SJSA1 (cell line): ENCODE measurements at regions not wholly inside any gene's neighbourhood (a gene's known extent, or its start where the extent isn't known, plus 50 kb on each side); places are given as distances from the start of the nearest gene placed in this dataset.
"Not testable (repeated sequence)": the region's sequence is repeated elsewhere in the genome, so short reads cannot be mapped to it uniquely, and the experiment has no call there.

Experiments
- DNase-seq, 2 experiments: peaks; one replicate each; pipeline ENCODE4 v3.0.0-alpha.2; 2015 to 2020; ENCODE audit warnings: low spot score in 2 of 2, low read depth in 1 of 2
- H3K27ac ChIP-seq: fragments of 250-450 bp; sonication (Bioruptor Pico); 2 replicates; pipeline ENCODE4 v1.5.1; 2020; ENCODE audit warnings: mild to moderate bottlenecking, moderate library complexity
- H3K27me3 ChIP-seq: fragments of 250-450 bp; sonication (Bioruptor Pico); replicated peaks from 2 replicates; pipeline ENCODE4 v1.5.1; 2020; ENCODE audit warnings: mild to moderate bottlenecking, moderate library complexity
- H3K36me3 ChIP-seq: fragments of 250-450 bp; sonication (Bioruptor Pico); 2 replicates; pipeline ENCODE4 v1.5.1; 2020; ENCODE audit warnings: mild to moderate bottlenecking
- H3K4me1 ChIP-seq: fragments of 250-450 bp; sonication (Bioruptor Pico); replicated peaks from 2 replicates; pipeline ENCODE4 v1.6.1; 2021; ENCODE audit warnings: mild to moderate bottlenecking
- H3K4me3 ChIP-seq: fragments of 250-450 bp; sonication (Bioruptor Pico); 2 replicates; pipeline ENCODE4 v1.5.1; 2020; ENCODE audit warnings: mild to moderate bottlenecking
- H3K9me3 ChIP-seq: fragments of 250-450 bp; sonication (Bioruptor Pico); replicated peaks from 2 replicates; pipeline ENCODE4 v1.5.1; 2020; ENCODE audit warnings: mild to moderate bottlenecking

- no peak overlapping the region for H3K4me3 ChIP-seq
- no peaks in the 10 kb centered on the region for H3K27me3 ChIP-seq
- H3K4me1 ChIP-seq = peaks cover 41% of the 10 kb centered on the region
- H3K9me3 ChIP-seq = no peaks in the 10 kb centered on the region
- peak in 1 of 2 experiments; percentile 49 for DNase-seq
- no peaks in the 10 kb centered on the region for H3K36me3 ChIP-seq
- H3K27ac ChIP-seq = peak overlapping the region; percentile 90
Measured at GRCh38 chr11:130675371-130675821, 227.0 kb downstream of the ADAMTS15 start.

GRCh38 chr11:130675917-130676316, 227.5 kb downstream of the ADAMTS15 start:
- DNase-seq = no peak
- no peaks in the 10 kb centered on the region for H3K9me3 ChIP-seq
- no peak overlapping the region for H3K4me3 ChIP-seq
- H3K4me1 ChIP-seq = peaks cover 41% of the 10 kb centered on the region
- peak overlapping the region; percentile 90 for H3K27ac ChIP-seq
- no peaks in the 10 kb centered on the region for H3K36me3 ChIP-seq
- no peaks in the 10 kb centered on the region for H3K27me3 ChIP-seq

- Histone ChIP-seq H3K4me1 (peaks cover 41% of the 10 kb centered on the region), H3K27me3 (no peaks in the 10 kb centered on the region), H3K4me3 (no peak overlapping the region), H3K36me3 (no peaks in the 10 kb centered on the region), H3K9me3 (no peaks in the 10 kb centered on the region), H3K27ac (peak overlapping the region; percentile 90)
- DNase-seq = peak; percentile 74 to 79
Measured at GRCh38 chr11:130677486-130678153, 229.2 kb downstream of the ADAMTS15 start.

GRCh38 chr11:130679247-130679646, 230.8 kb downstream of the ADAMTS15 start:
- Histone ChIP-seq H3K36me3 (no peaks in the 10 kb centered on the region), H3K4me1 (peaks cover 41% of the 10 kb centered on the region)

GRCh38 chr11:130682471-130682870, 233.8 kb downstream of the SNX19 start:
- H3K4me3 ChIP-seq, H3K27ac ChIP-seq, H3K4me1 ChIP-seq, H3K36me3 ChIP-seq, H3K9me3 ChIP-seq, DNase-seq, H3K27me3 ChIP-seq: not testable (repeated sequence)

More at GRCh38 chr11:130679247-130679646, 230.8 kb downstream of the ADAMTS15 start:
- Histone ChIP-seq H3K4me3 (no peak overlapping the region), H3K27ac (no peak overlapping the region), H3K9me3 (no peaks in the 10 kb centered on the region), H3K27me3 (no peaks in the 10 kb centered on the region)
- DNase-seq = no peak

- no peaks in the 10 kb centered on the region for H3K9me3 ChIP-seq
- no peak overlapping the region for H3K27ac ChIP-seq
- H3K36me3 ChIP-seq = no peaks in the 10 kb centered on the region
- no peak overlapping the region for H3K4me3 ChIP-seq
- no peaks in the 10 kb centered on the region for H3K4me1 ChIP-seq
- no peaks in the 10 kb centered on the region for H3K27me3 ChIP-seq
- no peak for DNase-seq
Measured at GRCh38 chr11:130689222-130689908, 226.9 kb downstream of the SNX19 start.

- Histone ChIP-seq H3K27ac (no peak overlapping the region), H3K9me3 (no peaks in the 10 kb centered on the region), H3K4me3 (no peak overlapping the region), H3K4me1 (no peaks in the 10 kb centered on the region), H3K27me3 (no peaks in the 10 kb centered on the region), H3K36me3 (no peaks in the 10 kb centered on the region)
- DNase-seq = no peak
Measured at GRCh38 chr11:130691581-130691980, 224.7 kb downstream of the SNX19 start.

- Histone ChIP-seq H3K4me3 (no peak overlapping the region), H3K27me3 (no peaks in the 10 kb centered on the region), H3K9me3 (no peaks in the 10 kb centered on the region)
Measured at GRCh38 chr11:130692220-130692619, 224.1 kb downstream of the SNX19 start.

GRCh38 chr11:130693543-130693942, 222.7 kb downstream of the SNX19 start:
- no peaks in the 10 kb centered on the region for H3K9me3 ChIP-seq
- no peaks in the 10 kb centered on the region for H3K36me3 ChIP-seq
- no peaks in the 10 kb centered on the region for H3K4me1 ChIP-seq
- no peak for DNase-seq
- no peak overlapping the region for H3K27ac ChIP-seq
- H3K4me3 ChIP-seq = no peak overlapping the region
- no peaks in the 10 kb centered on the region for H3K27me3 ChIP-seq

More at GRCh38 chr11:130692220-130692619, 224.1 kb downstream of the SNX19 start:
- no peak overlapping the region for H3K27ac ChIP-seq
- H3K4me1 ChIP-seq = no peaks in the 10 kb centered on the region
- DNase-seq = no peak
- no peaks in the 10 kb centered on the region for H3K36me3 ChIP-seq

GRCh38 chr11:130694488-130695045, 221.7 kb downstream of the SNX19 start:
- Histone ChIP-seq H3K4me3 (no peak overlapping the region), H3K27ac (no peak overlapping the region), H3K9me3 (no peaks in the 10 kb centered on the region), H3K27me3 (no peaks in the 10 kb centered on the region), H3K4me1 (no peaks in the 10 kb centered on the region), H3K36me3 (no peaks in the 10 kb centered on the region)
- no peak for DNase-seq

- Histone ChIP-seq H3K4me1 (no peaks in the 10 kb centered on the region), H3K27me3 (no peaks in the 10 kb centered on the region), H3K4me3 (no peak overlapping the region), H3K9me3 (no peaks in the 10 kb centered on the region), H3K36me3 (no peaks in the 10 kb centered on the region), H3K27ac (no peak overlapping the region)
- no peak for DNase-seq
Measured at GRCh38 chr11:130698174-130698573, 218.1 kb downstream of the SNX19 start.

GRCh38 chr11:130699561-130699960, 216.7 kb downstream of the SNX19 start:
- no peaks in the 10 kb centered on the region for H3K36me3 ChIP-seq
- DNase-seq = no peak
- H3K27ac ChIP-seq = no peak overlapping the region
- H3K9me3 ChIP-seq = no peaks in the 10 kb centered on the region
- H3K27me3 ChIP-seq = no peaks in the 10 kb centered on the region
- no peak overlapping the region for H3K4me3 ChIP-seq
- no peaks in the 10 kb centered on the region for H3K4me1 ChIP-seq

- Histone ChIP-seq H3K27me3 (no peaks in the 10 kb centered on the region), H3K36me3 (no peaks in the 10 kb centered on the region), H3K4me1 (no peaks in the 10 kb centered on the region), H3K27ac (no peak overlapping the region), H3K9me3 (no peaks in the 10 kb centered on the region), H3K4me3 (no peak overlapping the region)
- DNase-seq = no peak
Measured at GRCh38 chr11:130700092-130700491, 216.2 kb downstream of the SNX19 start.

- no peaks in the 10 kb centered on the region for H3K36me3 ChIP-seq
- H3K4me1 ChIP-seq = no peaks in the 10 kb centered on the region
- H3K9me3 ChIP-seq = no peaks in the 10 kb centered on the region
- DNase-seq = no peak
- no peak overlapping the region for H3K4me3 ChIP-seq
- H3K27ac ChIP-seq = no peak overlapping the region
- H3K27me3 ChIP-seq = no peaks in the 10 kb centered on the region
Measured at GRCh38 chr11:130703489-130704190, 212.6 kb downstream of the SNX19 start.
